Stomach (tissue), 4 donors: ENCODE measurements at regions not wholly inside any gene's neighbourhood (a gene's known extent, or its start where the extent isn't known, plus 50 kb on each side); places are given as distances from the start of the nearest gene placed in this dataset.

Experiments
- EP300 ChIP-seq: sonication (generic); formaldehyde crosslinking; IDR thresholded peaks from one replicate; pipeline ENCODE4 v1.6.1; 2017; ENCODE audit warnings: antibody characterized with exemption
- POLR2A ChIP-seq, 4 donors: fragments of 450-650 bp; IDR thresholded peaks; one replicate each; pipeline ENCODE4 v1.6.1; 2016; ENCODE audit warnings: antibody characterized with exemption in 4 of 4, control low read depth in 2 of 4, mild to moderate bottlenecking in 1 of 4, moderate library complexity in 1 of 4
- POLR2AphosphoS5 ChIP-seq, 3 donors: sonication (generic); formaldehyde crosslinking; IDR thresholded peaks; one replicate each; pipeline ENCODE4 v1.6.1; 2016; ENCODE audit warnings: antibody characterized with exemption in 3 of 3
- TF ChIP-seq, protein P1 (sequence below), 7 experiments: fragments of 450-650 bp in 4 of 7; fragments of 200-600 bp in 3 of 7; sonication (generic) in 3 of 7; IDR thresholded peaks; one replicate each; pipeline ENCODE4 v1.5.1; 2016 to 2019; ENCODE audit warnings: antibody characterized with exemption in 7 of 7, control low read depth in 2 of 7, mild to moderate bottlenecking in 1 of 7

GRCh38 chr16:82542714-82543113 is 84.1 kb upstream of the CDH13 start:
- TF ChIP-seq POLR2A (IDR thresholded peaks at IDR 0.05), result no peak
- TF ChIP-seq, protein P1, sequence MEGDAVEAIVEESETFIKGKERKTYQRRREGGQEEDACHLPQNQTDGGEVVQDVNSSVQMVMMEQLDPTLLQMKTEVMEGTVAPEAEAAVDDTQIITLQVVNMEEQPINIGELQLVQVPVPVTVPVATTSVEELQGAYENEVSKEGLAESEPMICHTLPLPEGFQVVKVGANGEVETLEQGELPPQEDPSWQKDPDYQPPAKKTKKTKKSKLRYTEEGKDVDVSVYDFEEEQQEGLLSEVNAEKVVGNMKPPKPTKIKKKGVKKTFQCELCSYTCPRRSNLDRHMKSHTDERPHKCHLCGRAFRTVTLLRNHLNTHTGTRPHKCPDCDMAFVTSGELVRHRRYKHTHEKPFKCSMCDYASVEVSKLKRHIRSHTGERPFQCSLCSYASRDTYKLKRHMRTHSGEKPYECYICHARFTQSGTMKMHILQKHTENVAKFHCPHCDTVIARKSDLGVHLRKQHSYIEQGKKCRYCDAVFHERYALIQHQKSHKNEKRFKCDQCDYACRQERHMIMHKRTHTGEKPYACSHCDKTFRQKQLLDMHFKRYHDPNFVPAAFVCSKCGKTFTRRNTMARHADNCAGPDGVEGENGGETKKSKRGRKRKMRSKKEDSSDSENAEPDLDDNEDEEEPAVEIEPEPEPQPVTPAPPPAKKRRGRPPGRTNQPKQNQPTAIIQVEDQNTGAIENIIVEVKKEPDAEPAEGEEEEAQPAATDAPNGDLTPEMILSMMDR (IDR thresholded peaks at IDR 0.05), result no peak
- no peak for TF ChIP-seq POLR2AphosphoS5 (IDR thresholded peaks at IDR 0.05)
- no peak for TF ChIP-seq EP300
